ENCODE measurements at regions not wholly inside any gene's neighbourhood (a gene's known extent, or its start where the extent isn't known, plus 50 kb on each side); places are given as distances from the start of the nearest gene placed in this dataset.

DNA sequence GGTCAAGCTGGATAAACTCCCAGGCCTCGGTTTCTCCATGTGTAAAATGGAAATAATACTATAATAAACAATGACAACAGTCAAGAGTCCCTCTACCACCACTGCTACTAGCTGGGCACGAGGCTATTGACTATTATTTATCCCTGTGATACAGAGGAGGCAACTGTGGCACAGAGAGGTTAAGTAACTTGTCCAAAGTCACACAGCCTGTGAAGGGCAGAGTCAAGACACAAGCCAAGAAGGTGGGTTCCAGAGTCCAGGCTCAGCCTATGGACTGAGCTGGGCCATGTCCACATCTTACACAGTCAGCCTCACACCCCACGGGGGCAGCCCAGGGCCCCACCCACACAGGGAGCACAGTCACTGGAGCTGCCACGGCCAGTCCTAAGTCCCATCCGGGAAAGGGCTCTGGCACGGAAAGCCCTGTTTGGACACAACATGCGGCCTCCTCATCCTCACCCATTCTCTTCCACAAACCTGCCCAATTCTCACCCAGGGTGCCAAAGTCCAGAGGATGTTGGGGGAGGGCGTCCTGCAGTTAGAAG is 384.0 kb downstream of the SHANK2 start:
- no peak for TF ChIP-seq RAD21 (conservative IDR thresholded peaks at IDR 0.05)
- TF ChIP-seq, protein P1, sequence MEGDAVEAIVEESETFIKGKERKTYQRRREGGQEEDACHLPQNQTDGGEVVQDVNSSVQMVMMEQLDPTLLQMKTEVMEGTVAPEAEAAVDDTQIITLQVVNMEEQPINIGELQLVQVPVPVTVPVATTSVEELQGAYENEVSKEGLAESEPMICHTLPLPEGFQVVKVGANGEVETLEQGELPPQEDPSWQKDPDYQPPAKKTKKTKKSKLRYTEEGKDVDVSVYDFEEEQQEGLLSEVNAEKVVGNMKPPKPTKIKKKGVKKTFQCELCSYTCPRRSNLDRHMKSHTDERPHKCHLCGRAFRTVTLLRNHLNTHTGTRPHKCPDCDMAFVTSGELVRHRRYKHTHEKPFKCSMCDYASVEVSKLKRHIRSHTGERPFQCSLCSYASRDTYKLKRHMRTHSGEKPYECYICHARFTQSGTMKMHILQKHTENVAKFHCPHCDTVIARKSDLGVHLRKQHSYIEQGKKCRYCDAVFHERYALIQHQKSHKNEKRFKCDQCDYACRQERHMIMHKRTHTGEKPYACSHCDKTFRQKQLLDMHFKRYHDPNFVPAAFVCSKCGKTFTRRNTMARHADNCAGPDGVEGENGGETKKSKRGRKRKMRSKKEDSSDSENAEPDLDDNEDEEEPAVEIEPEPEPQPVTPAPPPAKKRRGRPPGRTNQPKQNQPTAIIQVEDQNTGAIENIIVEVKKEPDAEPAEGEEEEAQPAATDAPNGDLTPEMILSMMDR (IDR thresholded peaks at IDR 0.05; ENCODE audit: poor library complexity, severe bottlenecking): no peak
- no peak for TF ChIP-seq POLR2AphosphoS5 (IDR thresholded peaks at IDR 0.05)
- TF ChIP-seq, protein P2, sequence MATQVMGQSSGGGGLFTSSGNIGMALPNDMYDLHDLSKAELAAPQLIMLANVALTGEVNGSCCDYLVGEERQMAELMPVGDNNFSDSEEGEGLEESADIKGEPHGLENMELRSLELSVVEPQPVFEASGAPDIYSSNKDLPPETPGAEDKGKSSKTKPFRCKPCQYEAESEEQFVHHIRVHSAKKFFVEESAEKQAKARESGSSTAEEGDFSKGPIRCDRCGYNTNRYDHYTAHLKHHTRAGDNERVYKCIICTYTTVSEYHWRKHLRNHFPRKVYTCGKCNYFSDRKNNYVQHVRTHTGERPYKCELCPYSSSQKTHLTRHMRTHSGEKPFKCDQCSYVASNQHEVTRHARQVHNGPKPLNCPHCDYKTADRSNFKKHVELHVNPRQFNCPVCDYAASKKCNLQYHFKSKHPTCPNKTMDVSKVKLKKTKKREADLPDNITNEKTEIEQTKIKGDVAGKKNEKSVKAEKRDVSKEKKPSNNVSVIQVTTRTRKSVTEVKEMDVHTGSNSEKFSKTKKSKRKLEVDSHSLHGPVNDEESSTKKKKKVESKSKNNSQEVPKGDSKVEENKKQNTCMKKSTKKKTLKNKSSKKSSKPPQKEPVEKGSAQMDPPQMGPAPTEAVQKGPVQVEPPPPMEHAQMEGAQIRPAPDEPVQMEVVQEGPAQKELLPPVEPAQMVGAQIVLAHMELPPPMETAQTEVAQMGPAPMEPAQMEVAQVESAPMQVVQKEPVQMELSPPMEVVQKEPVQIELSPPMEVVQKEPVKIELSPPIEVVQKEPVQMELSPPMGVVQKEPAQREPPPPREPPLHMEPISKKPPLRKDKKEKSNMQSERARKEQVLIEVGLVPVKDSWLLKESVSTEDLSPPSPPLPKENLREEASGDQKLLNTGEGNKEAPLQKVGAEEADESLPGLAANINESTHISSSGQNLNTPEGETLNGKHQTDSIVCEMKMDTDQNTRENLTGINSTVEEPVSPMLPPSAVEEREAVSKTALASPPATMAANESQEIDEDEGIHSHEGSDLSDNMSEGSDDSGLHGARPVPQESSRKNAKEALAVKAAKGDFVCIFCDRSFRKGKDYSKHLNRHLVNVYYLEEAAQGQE (IDR thresholded peaks at IDR 0.05; ENCODE audit: borderline replicate concordance): no peak
- no peak for TF ChIP-seq EZH2 (IDR thresholded peaks at IDR 0.05; ENCODE audit: borderline replicate concordance, insufficient read depth, low read length, poor library complexity, severe bottlenecking)
